ENCODE measurements at regions not wholly inside any gene's neighbourhood (a gene's known extent, or its start where the extent isn't known, plus 50 kb on each side); places are given as distances from the start of the nearest gene placed in this dataset.

- TF ChIP-seq ZNF274 (IDR thresholded peaks at IDR 0.05; ENCODE audit: low read depth, low read length) (no peak), YY1 (IDR thresholded peaks at IDR 0.05; ENCODE audit: insufficient read depth, insufficient read length) (no peak), SUZ12 (IDR thresholded peaks at IDR 0.05; ENCODE audit: extremely low read depth, insufficient read depth, insufficient read length) (no peak)
Measured at GRCh38 chr20:6467562-6467961, 299.9 kb upstream of the BMP2 start.

Measured in NT2/D1 (cell line).